OCI-LY7 (cell line): ENCODE measurements at regions not wholly inside any gene's neighbourhood (a gene's known extent, or its start where the extent isn't known, plus 50 kb on each side); places are given as distances from the start of the nearest gene placed in this dataset.
A peak's percentile ranks its signal among the peaks of the same experiment; 100 is the strongest.

Experiments
- BruUV-seq: library from RNA; stranded (reverse); fragments of 400-500 nt; replicated peaks from 2 replicates; lab custom pipeline; 2021; lab: Mats Ljungman, UMichigan
- CTCF ChIA-PET: fragments of 300-600 bp; sonication (Branson Sonifier 250); formaldehyde crosslinking; loops from one replicate; lab custom pipeline; 2022; ENCODE audit warnings: antibody characterized with exemption; ENCODE audit not compliant: unreplicated experiment; lab: Charles Lee
- POLR2A ChIA-PET: fragments of 300-600 bp; sonication (Branson Sonifier 250); formaldehyde crosslinking; loops from one replicate; lab custom pipeline; 2022; ENCODE audit warnings: antibody characterized with exemption; lab: Charles Lee
- DNase-seq: peaks from one replicate; pipeline ENCODE4 v3.0.0-alpha.2; 2015; ENCODE audit warnings: low spot score
- H2AFZ ChIP-seq: fragments of 200-600 bp; sonication (generic), shearing (Covaris generic); 2 replicates; pipeline ENCODE4 v1.6.1; 2014; ENCODE audit warnings: mild to moderate bottlenecking, antibody characterized with exemption, low read length, moderate library complexity
- H3K27ac ChIP-seq: fragments of 200-600 bp; sonication (generic); 2 replicates; pipeline ENCODE4 v1.5.1; 2014; ENCODE audit warnings: mixed run types, low read depth, mild to moderate bottlenecking, moderate library complexity, low read length, inconsistent platforms; ENCODE audit not compliant: poor library complexity, severe bottlenecking
- H3K36me3 ChIP-seq: fragments of 200-600 bp; sonication (generic); 2 replicates; pipeline ENCODE4 v1.6.1; 2014; ENCODE audit warnings: mild to moderate bottlenecking, antibody characterized with exemption, low read length, moderate library complexity, mixed read lengths; ENCODE audit not compliant: insufficient read depth
- H3K4me1 ChIP-seq: fragments of 200-600 bp; sonication (generic); 2 replicates; pipeline ENCODE4 v1.5.1; 2014; ENCODE audit warnings: mild to moderate bottlenecking, low read length; ENCODE audit not compliant: insufficient read depth, poor library complexity, severe bottlenecking
- H3K4me2 ChIP-seq: fragments of 200-600 bp; sonication (generic); 2 replicates; pipeline ENCODE4 v1.6.1; 2014; ENCODE audit warnings: mild to moderate bottlenecking, low read length
- H3K4me3 ChIP-seq: fragments of 200-600 bp; sonication (generic); 2 replicates; pipeline ENCODE4 v1.5.1; 2014; ENCODE audit warnings: mild to moderate bottlenecking, low read depth, low read length; ENCODE audit not compliant: poor library complexity, severe bottlenecking
- H3K79me2 ChIP-seq: fragments of 200-600 bp; sonication (generic); 2 replicates; pipeline ENCODE4 v1.6.1; 2016; ENCODE audit warnings: low read depth, mild to moderate bottlenecking, low read length, moderate library complexity, mixed read lengths; ENCODE audit not compliant: insufficient read depth
- H3K9me2 ChIP-seq: fragments of 200-600 bp; sonication (generic); 2 replicates; pipeline ENCODE4 v1.6.1; 2016; ENCODE audit warnings: mild to moderate bottlenecking, low read length, mixed read lengths; ENCODE audit not compliant: insufficient read depth
- H3K9me3 ChIP-seq: fragments of 200-600 bp; sonication (generic); 2 replicates; pipeline ENCODE4 v1.6.1; 2014; ENCODE audit warnings: mild to moderate bottlenecking, mixed run types, low read length, mixed read lengths
- H4K20me1 ChIP-seq: fragments of 200-600 bp; sonication (generic); 2 replicates; pipeline ENCODE4 v1.6.1; 2014; ENCODE audit warnings: mild to moderate bottlenecking, antibody characterized with exemption, low read length, moderate library complexity, mixed read lengths; ENCODE audit not compliant: insufficient read depth
- EZH2phosphoT487 ChIP-seq: fragments of 200-600 bp; sonication (generic); IDR thresholded peaks from 2 replicates; pipeline ENCODE4 v1.6.1; 2018; ENCODE audit warnings: low read depth, borderline replicate concordance, mild to moderate bottlenecking, mixed run types, antibody characterized with exemption, low read length, moderate library complexity, mixed read lengths
- intact Hi-C: fragments of 100-400 bp; cut with micrococcal nuclease; formaldehyde crosslinking; loops from one replicate; pipeline ENCODE4 v1.10.0; 2022; ENCODE audit not compliant: unreplicated experiment
- TF ChIP-seq, protein P1 (sequence below): fragments of 200-600 bp; sonication (generic); conservative IDR thresholded peaks from 2 replicates; pipeline ENCODE4 v1.5.1; 2014; ENCODE audit warnings: mild to moderate bottlenecking, antibody characterized with exemption, low read length, moderate library complexity, mixed read lengths

GRCh38 chr10:88080213-88080612 is 216.8 kb downstream of the PTEN start:
- peak overlapping the region; percentile 70 for H3K4me2 ChIP-seq
- TF ChIP-seq EZH2phosphoT487: no peak
- TF ChIP-seq, protein P1, sequence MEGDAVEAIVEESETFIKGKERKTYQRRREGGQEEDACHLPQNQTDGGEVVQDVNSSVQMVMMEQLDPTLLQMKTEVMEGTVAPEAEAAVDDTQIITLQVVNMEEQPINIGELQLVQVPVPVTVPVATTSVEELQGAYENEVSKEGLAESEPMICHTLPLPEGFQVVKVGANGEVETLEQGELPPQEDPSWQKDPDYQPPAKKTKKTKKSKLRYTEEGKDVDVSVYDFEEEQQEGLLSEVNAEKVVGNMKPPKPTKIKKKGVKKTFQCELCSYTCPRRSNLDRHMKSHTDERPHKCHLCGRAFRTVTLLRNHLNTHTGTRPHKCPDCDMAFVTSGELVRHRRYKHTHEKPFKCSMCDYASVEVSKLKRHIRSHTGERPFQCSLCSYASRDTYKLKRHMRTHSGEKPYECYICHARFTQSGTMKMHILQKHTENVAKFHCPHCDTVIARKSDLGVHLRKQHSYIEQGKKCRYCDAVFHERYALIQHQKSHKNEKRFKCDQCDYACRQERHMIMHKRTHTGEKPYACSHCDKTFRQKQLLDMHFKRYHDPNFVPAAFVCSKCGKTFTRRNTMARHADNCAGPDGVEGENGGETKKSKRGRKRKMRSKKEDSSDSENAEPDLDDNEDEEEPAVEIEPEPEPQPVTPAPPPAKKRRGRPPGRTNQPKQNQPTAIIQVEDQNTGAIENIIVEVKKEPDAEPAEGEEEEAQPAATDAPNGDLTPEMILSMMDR: no peak
- H3K4me3 ChIP-seq: peak overlapping the region; percentile 26
- H3K27ac ChIP-seq: peak overlapping the region; percentile 13
- no peaks in the 10 kb centered on the region for H3K9me2 ChIP-seq
- ChIA-PET CTCF (interaction anchor here (1.2 kb wide), 1 partner anchor 11 kb away, joined by 3 read pairs; no protein-coding TSS in a partner anchor), POLR2A (interaction anchor here (0.6 to 3.5 kb wide), 17 partner anchors 11 to 309 kb away, joined by 3 to 40 read pairs (median 4); no protein-coding TSS in a partner anchor)
- DNase-seq: peak; percentile 44
- no peaks in the 10 kb centered on the region for H3K36me3 ChIP-seq
- no peaks in the 10 kb centered on the region for H4K20me1 ChIP-seq
- peaks cover 67% of the 10 kb centered on the region for H3K4me1 ChIP-seq
- BruUV-seq: no TSS peak
- intact Hi-C loops: no loop called here
- no peaks in the 10 kb centered on the region for H3K79me2 ChIP-seq
- H3K9me3 ChIP-seq: no peaks in the 10 kb centered on the region
- peak overlapping the region; percentile 88 for H2AFZ ChIP-seq

GRCh38 chr10:88081457-88082054 is 218.1 kb downstream of the PTEN start:
- Histone ChIP-seq H2AFZ (peak overlapping the region; percentile 93; the same call in 1 of the 2 replicates), H4K20me1 (no peaks in the 10 kb centered on the region), H3K9me2 (no peaks in the 10 kb centered on the region), H3K9me3 (no peaks in the 10 kb centered on the region), H3K79me2 (no peaks in the 10 kb centered on the region), H3K4me1 (peaks cover 57% of the 10 kb centered on the region), H3K27ac (peak overlapping the region; percentile 76), H3K4me2 (peak overlapping the region; percentile 79), H3K4me3 (peak overlapping the region; percentile 40), H3K36me3 (no peaks in the 10 kb centered on the region)
- no peak for TF ChIP-seq EZH2phosphoT487
- TF ChIP-seq, protein P1: no peak
- ChIA-PET POLR2A (interaction anchor here (0.8 to 3.5 kb wide), 22 partner anchors 9 to 819 kb away, joined by 3 to 40 read pairs (median 7); no protein-coding TSS in a partner anchor), CTCF (interaction anchor here (0.9 to 1.7 kb wide), 2 partner anchors 10 to 11 kb away, joined by 4 to 12 read pairs; no protein-coding TSS in a partner anchor)
- no TSS peak for BruUV-seq
- DNase-seq: no peak
- intact Hi-C loops: loop anchor here (1.0 to 2.0 kb wide), 2 partner anchors 27 to 33 kb away; no protein-coding TSS in a partner anchor

- POLR2A ChIA-PET: interaction anchor here (0.6 to 3.5 kb wide), 22 partner anchors 10 to 818 kb away, joined by 3 to 40 read pairs (median 6); no protein-coding TSS in a partner anchor
Measured at GRCh38 chr10:88082391-88082790, 219.0 kb downstream of the PTEN start.

More at GRCh38 chr10:88082391-88082790, 219.0 kb downstream of the PTEN start:
- H4K20me1 ChIP-seq: no peaks in the 10 kb centered on the region
- peak overlapping the region; percentile 40 for H3K4me3 ChIP-seq
- intact Hi-C loops: loop anchor here (1.0 to 2.0 kb wide), 2 partner anchors 26 to 32 kb away; no protein-coding TSS in a partner anchor
- H3K79me2 ChIP-seq: no peaks in the 10 kb centered on the region
- CTCF ChIA-PET: interaction anchor here (0.7 to 1.7 kb wide), 4 partner anchors 9 to 26 kb away, joined by 3 to 12 read pairs (median 4); no protein-coding TSS in a partner anchor
- peaks cover 57% of the 10 kb centered on the region for H3K4me1 ChIP-seq
- H3K9me3 ChIP-seq: no peaks in the 10 kb centered on the region
- TF ChIP-seq EZH2phosphoT487: no peak
- TF ChIP-seq, protein P1: no peak
- H3K27ac ChIP-seq: peak overlapping the region; percentile 76
- peak overlapping the region; percentile 79 for H3K4me2 ChIP-seq
- no peak for DNase-seq
- no peaks in the 10 kb centered on the region for H3K9me2 ChIP-seq
- no TSS peak for BruUV-seq
- peak overlapping the region; percentile 93 for H2AFZ ChIP-seq
- H3K36me3 ChIP-seq: no peaks in the 10 kb centered on the region
